ENCODE measurements at regions not wholly inside any gene's neighbourhood (a gene's known extent, or its start where the extent isn't known, plus 50 kb on each side); places are given as distances from the start of the nearest gene placed in this dataset.

DNA sequence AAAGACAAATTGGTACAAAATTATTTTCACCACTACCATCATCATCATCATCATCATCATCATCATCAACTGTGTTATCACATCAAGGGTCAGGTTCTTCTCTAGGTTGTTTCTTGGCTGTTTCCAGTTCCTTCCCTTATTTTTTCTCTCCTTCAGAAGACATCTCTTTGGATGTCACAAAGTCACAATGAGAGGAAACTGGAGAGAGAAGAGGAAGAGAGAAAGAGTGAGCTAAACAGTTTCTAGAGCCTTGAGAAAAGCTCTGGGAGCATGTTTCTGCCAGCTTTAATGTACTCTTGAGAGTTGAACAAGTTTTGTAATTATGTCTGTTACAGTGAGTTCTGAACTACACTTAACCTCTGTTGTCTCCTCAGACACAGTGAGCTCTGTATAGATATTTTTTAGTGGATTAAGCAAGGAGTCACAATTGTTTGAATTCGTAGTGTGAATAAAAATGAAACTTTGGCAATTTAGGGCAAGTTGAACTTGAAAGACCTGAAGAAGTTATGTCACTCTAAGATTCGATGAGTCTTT is 123.0 kb upstream of the AKIRIN2 start:
- no peaks in the 10 kb centered on the region for H3K36me3 ChIP-seq
- H3K4me3 ChIP-seq: no peak overlapping the region
- 50 to 60% (median 58%) methylated on average over 2 of the region's 2 CpGs for WGBS, 5 donors
- no peak for DNase-seq
- peak overlapping the region in 6 of 8 donors; percentile 6 to 69 (median 58) for H3K27ac ChIP-seq
- peaks cover 0 to 21% (median 10%) of the 10 kb centered on the region in 6 donors for H3K4me1 ChIP-seq
- no peaks in the 10 kb centered on the region for H3K9me3 ChIP-seq
- TF ChIP-seq POLR2A (IDR thresholded peaks at IDR 0.05): no peak
- TF ChIP-seq, protein P1, sequence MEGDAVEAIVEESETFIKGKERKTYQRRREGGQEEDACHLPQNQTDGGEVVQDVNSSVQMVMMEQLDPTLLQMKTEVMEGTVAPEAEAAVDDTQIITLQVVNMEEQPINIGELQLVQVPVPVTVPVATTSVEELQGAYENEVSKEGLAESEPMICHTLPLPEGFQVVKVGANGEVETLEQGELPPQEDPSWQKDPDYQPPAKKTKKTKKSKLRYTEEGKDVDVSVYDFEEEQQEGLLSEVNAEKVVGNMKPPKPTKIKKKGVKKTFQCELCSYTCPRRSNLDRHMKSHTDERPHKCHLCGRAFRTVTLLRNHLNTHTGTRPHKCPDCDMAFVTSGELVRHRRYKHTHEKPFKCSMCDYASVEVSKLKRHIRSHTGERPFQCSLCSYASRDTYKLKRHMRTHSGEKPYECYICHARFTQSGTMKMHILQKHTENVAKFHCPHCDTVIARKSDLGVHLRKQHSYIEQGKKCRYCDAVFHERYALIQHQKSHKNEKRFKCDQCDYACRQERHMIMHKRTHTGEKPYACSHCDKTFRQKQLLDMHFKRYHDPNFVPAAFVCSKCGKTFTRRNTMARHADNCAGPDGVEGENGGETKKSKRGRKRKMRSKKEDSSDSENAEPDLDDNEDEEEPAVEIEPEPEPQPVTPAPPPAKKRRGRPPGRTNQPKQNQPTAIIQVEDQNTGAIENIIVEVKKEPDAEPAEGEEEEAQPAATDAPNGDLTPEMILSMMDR (IDR thresholded peaks at IDR 0.05 in 8 of 11, conservative IDR thresholded peaks at IDR 0.05 in 3 of 11): no peak
- TF ChIP-seq POLR2AphosphoS5 (IDR thresholded peaks at IDR 0.05): no peak
- intact Hi-C loops (cut with DNase I; ENCODE audit: low total_unique reads): no loop called here
- no peaks in the 10 kb centered on the region for H3K27me3 ChIP-seq (replicated peaks in 1 of 7)

GRCh38 chr6:87822011-87822410 is 120.0 kb upstream of the AKIRIN2 start:
- Histone ChIP-seq H3K4me1 (peaks cover 0 to 21% (median 10%) of the 10 kb centered on the region in 6 donors), H3K4me3 (no peak overlapping the region), H3K27ac (no peak overlapping the region), H3K36me3 (no peaks in the 10 kb centered on the region), H3K27me3 (replicated peaks in 1 of 7) (no peaks in the 10 kb centered on the region), H3K9me3 (no peaks in the 10 kb centered on the region)
- intact Hi-C loops (cut with DNase I; ENCODE audit: low total_unique reads): no loop called here
- no peak for DNase-seq
- TF ChIP-seq POLR2AphosphoS5 (IDR thresholded peaks at IDR 0.05) (no peak), POLR2A (IDR thresholded peaks at IDR 0.05) (no peak)

GRCh38 chr6:87820343-87820984 is 118.4 kb upstream of the AKIRIN2 start:
- Histone ChIP-seq H3K27me3 (replicated peaks in 1 of 7) (no peaks in the 10 kb centered on the region), H3K36me3 (no peaks in the 10 kb centered on the region), H3K9me3 (no peaks in the 10 kb centered on the region), H3K4me3 (no peak overlapping the region), H3K4me1 (peaks cover 0 to 9% (median 3%) of the 10 kb centered on the region in 6 donors), H3K27ac (no peak overlapping the region)
- 90 to 96% (median 92%) methylated on average over 7 of the region's 7 CpGs for WGBS, 5 donors
- DNase-seq: no peak
- intact Hi-C loops (cut with DNase I; ENCODE audit: low total_unique reads): no loop called here
- TF ChIP-seq POLR2A (IDR thresholded peaks at IDR 0.05) (no peak), POLR2AphosphoS5 (IDR thresholded peaks at IDR 0.05) (no peak)
- TF ChIP-seq, protein P1 (IDR thresholded peaks at IDR 0.05 in 8 of 11, conservative IDR thresholded peaks at IDR 0.05 in 3 of 11): no peak

DNA sequence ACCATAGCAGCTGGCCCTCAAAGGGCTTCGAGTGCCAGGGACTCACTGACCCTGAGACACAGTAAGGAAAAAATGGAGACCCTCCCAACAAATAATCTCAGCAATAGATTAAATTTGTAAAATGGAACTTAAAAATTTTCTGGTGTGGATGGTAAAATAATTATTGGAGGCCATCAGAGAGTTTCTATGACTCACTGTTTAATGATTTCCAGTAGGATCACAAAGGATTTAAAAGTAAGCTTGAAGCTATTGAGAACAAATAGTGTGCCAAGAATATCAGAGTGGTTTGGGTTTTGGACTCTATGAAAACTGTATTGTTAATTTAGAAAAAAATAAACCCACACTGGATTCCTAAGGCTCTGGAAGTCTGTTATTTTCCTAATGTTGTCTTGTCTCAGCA is 115.2 kb upstream of the AKIRIN2 start:
- WGBS, 5 donors: 79 to 97% (median 87%) methylated on average over 1 of the region's 1 CpG
- H3K27me3 ChIP-seq (replicated peaks in 1 of 7): no peaks in the 10 kb centered on the region
- intact Hi-C loops (cut with DNase I; ENCODE audit: low total_unique reads): no loop called here
- H3K27ac ChIP-seq: no peak overlapping the region
- H3K9me3 ChIP-seq: no peaks in the 10 kb centered on the region
- no peak overlapping the region for H3K4me3 ChIP-seq
- H3K36me3 ChIP-seq: no peaks in the 10 kb centered on the region
- DNase-seq: no peak
- TF ChIP-seq POLR2AphosphoS5 (IDR thresholded peaks at IDR 0.05) (no peak), POLR2A (IDR thresholded peaks at IDR 0.05) (no peak)
- no peaks in the 10 kb centered on the region for H3K4me1 ChIP-seq

GRCh38 chr6:87815449-87815848 is 113.4 kb upstream of the AKIRIN2 start:
- intact Hi-C loops (cut with DNase I; ENCODE audit: low total_unique reads): no loop called here
- Histone ChIP-seq H3K27ac (no peak overlapping the region), H3K27me3 (replicated peaks in 1 of 7) (no peaks in the 10 kb centered on the region), H3K4me3 (no peak overlapping the region), H3K9me3 (no peaks in the 10 kb centered on the region), H3K4me1 (no peaks in the 10 kb centered on the region), H3K36me3 (no peaks in the 10 kb centered on the region)
- DNase-seq: no peak
- TF ChIP-seq POLR2AphosphoS5 (IDR thresholded peaks at IDR 0.05) (no peak), POLR2A (IDR thresholded peaks at IDR 0.05) (no peak)
- TF ChIP-seq, protein P1 (IDR thresholded peaks at IDR 0.05 in 8 of 11, conservative IDR thresholded peaks at IDR 0.05 in 3 of 11): no peak
- 76 to 94% (median 81%) methylated on average over 1 of the region's 1 CpG for WGBS, 5 donors
